Pulmonary artery endothelial cell (primary cell): ENCODE measurements at regions not wholly inside any gene's neighbourhood (a gene's known extent, or its start where the extent isn't known, plus 50 kb on each side); places are given as distances from the start of the nearest gene placed in this dataset.

ENCODE experiments used
- DNase-seq: peaks from one replicate; pipeline ENCODE4 v3.0.0-alpha.2; 2011; ENCODE audit warnings: low read depth, low spot score

DNA sequence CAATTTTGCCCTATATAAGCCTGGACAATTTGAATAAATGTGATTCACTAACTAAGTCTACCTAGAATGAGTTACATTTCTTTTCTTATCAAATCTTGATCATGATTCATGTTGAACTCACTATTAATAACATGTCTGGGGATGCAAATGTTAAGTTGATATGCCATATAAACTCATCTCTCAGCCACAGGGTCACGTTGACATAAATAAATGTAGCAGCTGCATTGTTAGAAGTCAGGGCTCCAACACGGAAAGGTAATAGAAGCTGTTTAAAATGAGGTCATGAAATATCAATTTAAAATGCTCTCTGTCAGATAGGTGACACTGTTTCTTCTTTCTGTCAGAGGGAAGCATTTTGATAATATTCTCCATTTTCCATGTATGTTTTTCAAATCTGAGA lies 521.9 kb downstream of the CCDC85A start:
- DNase-seq, result no peak

GRCh38 chr2:56707218-56707617 lies 523.4 kb downstream of the CCDC85A start:
- DNase-seq, result no peak

DNA sequence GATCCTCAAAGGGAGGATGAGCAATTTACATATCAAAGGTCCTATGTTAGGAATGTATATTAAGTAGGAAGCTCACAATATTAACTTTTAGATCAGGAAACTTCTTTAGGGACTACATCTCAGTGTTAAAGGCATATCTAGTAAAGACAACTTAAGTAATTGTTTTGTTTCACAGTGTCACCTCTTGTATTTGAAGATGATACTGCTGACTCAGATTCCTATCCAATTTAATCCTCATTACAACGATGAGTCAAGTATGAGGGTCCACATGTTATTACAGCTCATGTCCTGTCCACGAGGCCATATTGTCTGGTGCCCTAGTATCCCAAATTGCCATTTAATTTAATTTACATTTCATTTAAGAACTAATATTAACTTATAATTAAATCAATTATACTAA lies 523.9 kb downstream of the CCDC85A start:
- DNase-seq, result no peak

DNA sequence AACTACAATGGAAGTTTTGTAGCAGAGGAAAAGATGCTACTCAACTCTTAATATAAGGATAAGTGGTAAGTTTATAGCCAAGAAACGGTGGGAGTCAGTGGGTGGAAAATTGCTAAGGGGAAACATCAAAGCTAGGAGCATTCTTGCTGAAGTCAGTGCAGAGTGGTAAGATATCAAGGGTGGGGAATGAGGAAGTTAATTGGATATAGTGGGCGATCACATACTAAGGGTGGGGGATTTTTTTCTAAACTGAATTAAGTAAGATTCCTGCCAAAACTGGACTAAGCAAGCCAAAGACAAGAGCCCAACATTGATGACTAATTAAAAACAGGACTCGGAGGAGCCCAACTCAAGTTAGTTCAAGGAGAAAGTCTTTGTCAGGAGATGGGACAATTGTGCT lies 525.4 kb downstream of the CCDC85A start:
- no peak for DNase-seq

DNA sequence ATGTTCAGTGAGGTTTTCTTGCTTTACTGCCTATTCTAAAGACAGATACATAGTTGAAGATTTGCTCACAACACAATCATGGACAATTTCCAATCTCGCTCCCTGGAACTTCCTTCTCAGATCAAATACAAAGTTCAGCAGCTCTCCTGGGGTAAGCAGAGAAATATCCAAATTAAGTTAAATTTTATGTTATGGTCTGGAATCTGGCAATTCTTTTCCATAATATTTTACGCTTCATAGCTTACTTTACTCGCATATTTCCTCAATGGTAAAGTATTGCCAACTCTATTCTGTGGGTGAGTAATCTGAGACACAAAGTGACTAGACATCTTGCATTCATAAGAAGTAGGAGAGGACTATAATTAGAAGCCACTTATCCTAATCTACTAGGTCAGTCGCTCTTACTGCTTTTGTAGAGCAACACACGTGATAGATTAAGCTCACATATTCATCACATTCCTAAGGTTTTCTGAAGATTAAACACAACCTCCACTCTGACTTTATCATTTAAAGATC lies 529.4 kb downstream of the CCDC85A start:
- DNase-seq, result no peak

- no peak for DNase-seq
These were observed 530.2 kb downstream of the CCDC85A start for GRCh38 chr2:56713978-56714377.

GRCh38 chr2:56714400-56714799 lies 530.6 kb downstream of the CCDC85A start:
- DNase-seq, result no peak

GRCh38 chr2:56715683-56716082 lies 531.9 kb downstream of the CCDC85A start:
- no peak for DNase-seq

DNA sequence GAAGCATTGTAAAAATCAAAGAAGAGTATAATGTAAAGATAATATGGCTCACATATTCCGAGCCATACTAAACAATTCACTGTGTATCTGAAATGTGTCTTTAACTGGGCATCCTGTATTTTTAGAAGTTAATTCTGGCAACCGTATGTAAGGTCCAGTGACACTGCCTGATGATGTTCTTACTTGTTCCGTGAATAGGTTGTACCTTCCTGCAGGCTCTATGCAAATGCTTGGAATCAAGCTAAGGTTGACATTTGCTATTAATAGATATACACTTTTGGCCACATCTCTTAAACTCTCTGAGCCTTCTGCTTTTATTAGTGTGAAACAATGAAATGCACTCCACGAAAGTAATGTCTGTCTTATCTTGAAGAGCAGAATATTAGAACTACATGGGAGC lies 534.6 kb downstream of the CCDC85A start:
- no peak for DNase-seq

- DNase-seq, result no peak
These were observed 545.4 kb downstream of the CCDC85A start for GRCh38 chr2:56729212-56729611.

DNA sequence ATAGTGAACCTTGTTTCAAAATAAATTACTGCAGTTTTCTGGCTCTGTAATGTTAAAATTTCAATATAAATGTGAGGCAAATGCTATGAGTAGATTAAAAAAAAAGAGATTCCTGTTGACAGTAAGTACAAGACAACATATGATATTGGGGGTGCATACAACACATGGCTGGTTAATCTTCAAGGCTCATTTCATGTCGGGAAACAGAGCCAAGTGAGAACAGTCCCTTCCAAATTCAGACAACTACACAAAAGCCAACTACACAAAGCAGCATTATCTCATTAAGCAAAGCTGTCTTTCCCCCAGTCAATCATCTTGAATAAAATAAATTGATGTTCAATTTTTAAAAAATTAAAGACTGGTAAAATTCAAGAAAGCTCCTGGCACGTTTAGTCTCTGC lies 549.2 kb downstream of the CCDC85A start:
- no peak for DNase-seq

GRCh38 chr2:56739413-56739812 lies 555.6 kb downstream of the CCDC85A start:
- DNase-seq, result no peak

- peak; percentile 5 for DNase-seq
These were observed 557.9 kb downstream of the CCDC85A start for GRCh38 chr2:56741601-56742102.

GRCh38 chr2:56743807-56744206 lies 560.0 kb downstream of the CCDC85A start:
- no peak for DNase-seq

GRCh38 chr2:56749152-56749752 lies 565.5 kb downstream of the CCDC85A start:
- peak; percentile 10 for DNase-seq

DNA sequence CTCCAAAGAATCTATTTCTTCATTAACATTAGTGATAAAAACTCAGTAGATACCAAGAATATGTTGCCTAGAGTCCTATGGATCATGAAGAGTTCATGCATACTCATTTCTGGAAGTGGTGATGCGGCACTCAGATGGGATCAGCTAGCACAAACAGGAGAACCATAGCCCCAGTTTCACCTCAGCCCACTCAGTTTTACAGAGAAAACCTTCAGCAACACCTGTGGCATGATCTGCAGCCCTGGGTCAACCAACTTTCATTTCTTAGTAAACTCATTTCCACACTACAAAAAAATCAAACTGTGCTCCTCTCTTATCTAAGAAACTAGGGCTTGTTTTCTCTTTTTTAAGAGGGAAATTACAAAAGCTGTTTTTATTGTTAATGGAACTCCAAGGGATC lies 569.4 kb downstream of the CCDC85A start:
- no peak for DNase-seq

- DNase-seq, result no peak
These were observed 570.4 kb downstream of the CCDC85A start for GRCh38 chr2:56754066-56754615.

GRCh38 chr2:56754627-56755026 lies 570.8 kb downstream of the CCDC85A start:
- DNase-seq, result no peak

- no peak for DNase-seq
These were observed 574.2 kb downstream of the CCDC85A start for GRCh38 chr2:56757884-56758545.

- no peak for DNase-seq
These were observed 579.9 kb downstream of the CCDC85A start for GRCh38 chr2:56763683-56764082.

DNA sequence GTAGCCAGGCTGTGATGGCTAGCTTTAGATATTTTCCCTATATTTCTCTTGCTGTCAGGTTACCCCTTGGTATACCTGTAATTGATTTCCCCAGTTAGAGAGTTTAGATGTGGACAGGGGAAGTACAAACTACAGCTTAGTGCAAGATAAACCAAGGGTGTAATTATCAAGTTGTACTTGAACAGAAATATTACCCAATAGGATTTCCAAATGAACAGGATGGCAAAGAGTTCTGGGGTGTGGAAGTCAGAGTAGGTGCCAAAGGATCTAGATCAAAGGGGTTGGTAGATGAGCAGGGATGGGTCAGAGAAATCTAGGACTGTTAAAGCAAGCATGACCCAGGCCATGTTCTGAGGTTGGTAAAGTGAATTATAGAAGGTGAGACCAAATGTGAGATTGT lies 585.2 kb downstream of the CCDC85A start:
- no peak for DNase-seq

DNA sequence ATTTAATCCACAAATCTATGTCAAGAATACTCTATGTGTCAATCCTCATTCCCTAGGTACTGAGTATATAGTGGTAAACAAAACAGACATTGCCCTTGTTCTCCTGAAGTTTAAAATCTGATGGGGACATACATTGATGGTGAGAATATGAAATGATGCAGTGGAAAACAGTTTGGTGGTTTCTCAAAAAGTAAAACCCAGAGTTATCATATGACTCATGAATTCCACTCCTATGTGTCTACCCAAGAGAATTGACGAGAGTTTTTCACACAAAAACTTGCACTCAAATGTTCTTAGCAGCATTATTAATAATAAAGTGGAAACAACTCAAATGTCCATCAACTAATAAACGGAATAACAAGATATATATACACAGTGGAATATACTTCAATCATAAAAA lies 586.7 kb downstream of the CCDC85A start:
- no peak for DNase-seq

DNA sequence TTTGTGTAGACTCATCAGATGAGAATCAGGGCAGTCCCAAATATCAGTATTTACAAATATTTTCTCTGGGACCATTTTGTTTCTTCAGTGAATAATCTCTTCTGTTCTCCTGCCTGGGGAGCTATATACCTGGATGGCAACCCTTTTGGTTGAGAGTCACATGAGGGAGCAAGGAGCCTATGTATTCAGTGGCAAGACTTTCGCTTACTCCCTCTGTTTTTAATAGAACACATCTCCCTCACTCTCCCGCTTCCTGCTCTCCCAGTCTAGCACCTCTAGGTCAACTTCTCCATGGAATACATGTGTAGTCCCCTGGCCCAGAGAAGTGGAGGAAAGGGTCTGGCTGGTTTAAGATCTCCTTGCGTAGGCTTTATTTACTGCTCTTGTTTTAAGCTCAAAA lies 600.3 kb downstream of the CCDC85A start:
- DNase-seq, result no peak
